H1 (cell line): ENCODE measurements at regions not wholly inside any gene's neighbourhood (a gene's known extent, or its start where the extent isn't known, plus 50 kb on each side); places are given as distances from the start of the nearest gene placed in this dataset.

Source experiments
- CHD2 ChIP-seq: IDR thresholded peaks from 2 replicates; pipeline ENCODE4 v1.6.1; 2012; ENCODE audit warnings: low read length, improper control_type of control experiment
- CTCF ChIP-seq, 3 experiments: IDR thresholded peaks; 1 replicate in 2 of 3; 2 replicates in 1 of 3; pipeline versions ENCODE4 v1.5.1 to v1.6.1; 2011; ENCODE audit warnings: low read length in 3 of 3, mild to moderate bottlenecking in 3 of 3, inconsistent platforms in 2 of 3, low read depth in 1 of 3, moderate library complexity in 1 of 3; ENCODE audit not compliant: insufficient read depth in 1 of 3; ENCODE audit errors: control extremely low read depth in 1 of 3
- HDAC2 ChIP-seq, 2 experiments: fragments of 300-600 bp in 1 of 2; sonication (generic) in 1 of 2; IDR thresholded peaks; 2 replicates each; pipeline ENCODE4 v1.6.1; 2011 to 2012; ENCODE audit warnings: low read depth in 2 of 2, low read length in 2 of 2, mild to moderate bottlenecking in 2 of 2, moderate library complexity in 2 of 2, borderline replicate concordance in 1 of 2, inconsistent platforms in 1 of 2
- KDM4A ChIP-seq: IDR thresholded peaks from one replicate; pipeline ENCODE4 v1.7.1; 2012; ENCODE audit warnings: low read depth, mild to moderate bottlenecking, moderate library complexity, low read length, inconsistent platforms; ENCODE audit not compliant: severe bottlenecking
- SIN3A ChIP-seq, 2 experiments: IDR thresholded peaks in 1 of 2; conservative IDR thresholded peaks in 1 of 2; 2 replicates each; pipeline ENCODE4 v1.6.1; 2011 to 2012; ENCODE audit warnings: low read length in 2 of 2, improper control_type of control experiment in 1 of 2, low read depth in 1 of 2, mild to moderate bottlenecking in 1 of 2
- SIX5 ChIP-seq: IDR thresholded peaks from 2 replicates; pipeline ENCODE4 v1.6.1; 2011; ENCODE audit warnings: mild to moderate bottlenecking, low read depth, low read length
- SP1 ChIP-seq: IDR thresholded peaks from 2 replicates; pipeline ENCODE4 v1.6.1; 2011; ENCODE audit warnings: low read depth, low read length
- SP4 ChIP-seq: IDR thresholded peaks from 2 replicates; pipeline ENCODE4 v1.6.1; 2012; ENCODE audit warnings: low read length, inconsistent platforms
- TBP ChIP-seq: IDR thresholded peaks from 2 replicates; pipeline ENCODE4 v1.6.1; 2011; ENCODE audit warnings: low read depth, low read length, improper control_type of control experiment
- YY1 ChIP-seq: IDR thresholded peaks from 2 replicates; pipeline ENCODE4 v1.6.1; 2011; ENCODE audit warnings: low read depth, mild to moderate bottlenecking, low read length

DNA sequence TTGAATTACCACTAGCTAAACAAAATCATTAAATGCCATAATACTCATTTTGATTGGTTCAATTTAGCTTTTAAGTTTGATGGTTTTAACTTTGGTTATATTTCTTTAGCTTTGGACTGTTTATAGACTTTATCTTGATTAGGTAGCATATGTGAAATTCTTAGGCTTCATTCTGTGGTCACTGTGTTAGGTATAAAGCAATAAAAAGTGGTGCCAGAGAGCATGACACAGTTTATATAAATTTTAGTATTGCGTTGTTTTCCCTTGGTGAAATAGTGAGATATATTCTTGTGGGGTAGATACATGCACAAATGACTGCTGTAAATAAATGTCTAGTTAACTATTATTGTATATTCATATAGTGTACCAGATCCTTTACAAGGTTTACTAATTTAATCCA, 474.2 kb upstream of the GRID2 start (continued):
- no peak for TF ChIP-seq CTCF (IDR thresholded peaks at IDR 0.05; ENCODE audit: control extremely low read depth in 1 of 3, insufficient read depth in 1 of 3, low read depth in 1 of 3, low read length in 3 of 3)
- TF ChIP-seq YY1 = no peak
- TF ChIP-seq SP4 = no peak
- no peak for TF ChIP-seq TBP
- no peak for TF ChIP-seq HDAC2 (IDR thresholded peaks at IDR 0.05; ENCODE audit: borderline replicate concordance in 1 of 2, low read depth in 2 of 2, low read length in 2 of 2)
- no peak for TF ChIP-seq SIN3A (conservative IDR thresholded peaks at IDR 0.05 in 1 of 2, IDR thresholded peaks at IDR 0.05 in 1 of 2; ENCODE audit: low read depth in 1 of 2, low read length in 2 of 2)
- TF ChIP-seq CHD2 = no peak
- no peak for TF ChIP-seq SP1
- no peak for TF ChIP-seq SIX5
- no peak for TF ChIP-seq KDM4A
